GM21447 (cell line): ENCODE measurements at regions not wholly inside any gene's neighbourhood (a gene's known extent, or its start where the extent isn't known, plus 50 kb on each side); places are given as distances from the start of the nearest gene placed in this dataset.

Experiments used
- ATAC-seq: cut with Tn5 transposase; IDR thresholded peaks from one replicate; pipeline ENCODE4 v1.9.1; 2021; ENCODE audit not compliant: unreplicated experiment

DNA sequence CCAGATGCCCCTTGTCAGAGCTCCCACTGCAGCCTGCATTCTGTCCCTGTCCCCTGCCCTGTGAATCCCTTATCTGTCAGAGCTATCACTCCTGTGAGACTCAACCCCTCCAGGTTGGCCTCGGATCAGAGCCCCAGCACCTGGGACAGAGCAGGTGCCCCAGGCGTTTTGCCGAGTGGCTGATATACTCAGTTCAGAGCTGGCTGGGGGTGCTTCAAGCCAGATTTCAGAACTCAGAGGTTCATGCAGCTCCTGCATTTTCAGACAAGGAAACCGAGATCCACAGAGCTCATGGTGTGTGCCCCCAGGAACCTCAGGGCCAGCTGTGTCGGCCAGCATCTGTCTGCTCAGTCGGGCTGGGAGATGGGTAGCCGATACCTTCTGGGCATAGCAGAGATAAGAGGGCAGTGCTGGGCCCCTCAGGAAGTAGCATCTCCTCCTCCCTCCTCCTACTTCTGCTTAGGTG, 228.0 kb upstream of the RTL1 start:
- no peak for ATAC-seq

DNA sequence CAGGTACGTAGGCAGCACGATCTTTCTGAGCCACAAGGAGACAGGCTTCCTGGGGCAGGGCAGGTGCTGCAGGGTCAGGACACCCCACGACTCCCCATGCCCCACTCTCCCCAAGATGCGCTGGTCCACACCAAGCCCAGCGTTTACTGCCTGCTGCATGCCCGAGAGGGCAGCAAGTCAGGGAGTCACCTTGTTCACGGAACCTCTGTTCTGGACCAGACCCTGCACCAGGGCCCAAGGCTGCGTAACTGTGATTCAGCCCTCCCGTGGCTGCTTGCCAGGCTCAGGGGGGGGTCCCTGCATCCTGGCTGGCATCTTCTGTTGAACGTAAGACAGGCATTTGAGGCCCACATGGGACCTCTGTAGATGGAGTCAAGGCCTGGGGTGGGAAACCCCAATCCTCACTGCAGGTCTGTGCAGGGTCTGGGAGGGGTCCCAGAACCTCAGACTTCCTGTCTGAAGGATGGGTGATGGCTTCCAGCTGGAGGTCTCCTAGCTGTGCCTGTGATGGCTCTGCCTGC, 228.6 kb upstream of the RTL1 start:
- ATAC-seq, result no peak

DNA sequence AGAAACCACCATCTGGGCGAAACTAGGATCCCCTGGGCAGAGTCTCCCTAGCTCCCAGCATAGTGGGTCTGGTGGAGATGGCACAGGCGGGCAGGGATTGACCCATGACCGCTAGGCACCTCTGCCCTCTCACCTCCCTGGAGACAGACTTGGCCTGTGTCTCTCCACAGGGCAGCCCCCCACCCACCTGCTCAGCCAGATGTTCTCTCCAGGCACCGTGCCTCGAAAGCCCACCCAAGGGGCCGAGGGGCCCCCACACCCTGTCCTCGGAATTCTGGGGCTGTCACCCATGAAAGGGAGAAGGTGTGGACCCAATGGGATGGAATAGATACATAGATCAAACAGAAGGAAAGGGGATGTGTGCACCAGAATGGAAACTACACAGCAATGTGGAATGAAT, 229.1 kb upstream of the RTL1 start:
- ATAC-seq, result no peak

DNA sequence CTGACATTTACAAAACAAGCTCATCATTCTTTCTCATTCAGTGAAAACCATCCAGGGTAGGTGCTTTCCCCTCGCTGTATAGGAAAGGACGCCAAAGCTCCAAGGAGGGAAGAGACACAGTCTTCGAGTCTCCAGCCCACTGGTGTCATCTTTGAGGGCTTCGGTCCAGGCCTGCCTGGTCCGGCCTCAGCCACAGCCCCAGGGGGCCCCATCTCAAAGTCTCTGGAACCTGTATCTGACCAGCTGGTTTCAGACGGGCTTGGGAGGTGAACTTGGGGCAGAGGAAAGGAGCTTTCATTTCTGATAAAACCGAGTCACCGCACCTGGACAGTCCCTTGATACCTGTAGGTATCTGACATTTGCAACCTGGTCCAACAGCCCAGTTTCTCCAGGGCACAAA, 229.5 kb upstream of the RTL1 start:
- ATAC-seq, result no peak

DNA sequence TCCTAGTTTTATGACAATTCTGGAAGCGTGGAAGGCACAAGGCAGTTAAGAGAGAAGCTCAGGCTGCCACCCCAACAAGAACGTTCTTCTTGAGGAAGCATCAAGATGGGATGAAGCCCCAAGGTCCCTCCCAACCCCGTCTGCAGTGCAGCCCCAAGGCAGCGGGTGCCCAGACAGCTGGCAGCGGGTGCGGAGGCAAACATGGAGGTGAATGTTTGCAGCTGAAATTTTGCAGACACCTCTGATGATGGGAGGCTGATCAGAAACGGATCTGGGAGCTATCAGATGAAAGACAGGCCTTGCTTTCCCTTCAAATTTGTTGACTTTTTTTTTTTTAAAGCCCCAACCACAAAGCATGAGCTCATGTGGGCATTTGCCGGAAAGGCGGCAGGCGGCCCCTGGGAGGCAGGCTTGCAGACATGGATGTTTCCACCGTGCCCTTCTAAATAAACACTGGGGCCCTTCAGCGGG, 230.7 kb upstream of the RTL1 start:
- ATAC-seq, result no peak

DNA sequence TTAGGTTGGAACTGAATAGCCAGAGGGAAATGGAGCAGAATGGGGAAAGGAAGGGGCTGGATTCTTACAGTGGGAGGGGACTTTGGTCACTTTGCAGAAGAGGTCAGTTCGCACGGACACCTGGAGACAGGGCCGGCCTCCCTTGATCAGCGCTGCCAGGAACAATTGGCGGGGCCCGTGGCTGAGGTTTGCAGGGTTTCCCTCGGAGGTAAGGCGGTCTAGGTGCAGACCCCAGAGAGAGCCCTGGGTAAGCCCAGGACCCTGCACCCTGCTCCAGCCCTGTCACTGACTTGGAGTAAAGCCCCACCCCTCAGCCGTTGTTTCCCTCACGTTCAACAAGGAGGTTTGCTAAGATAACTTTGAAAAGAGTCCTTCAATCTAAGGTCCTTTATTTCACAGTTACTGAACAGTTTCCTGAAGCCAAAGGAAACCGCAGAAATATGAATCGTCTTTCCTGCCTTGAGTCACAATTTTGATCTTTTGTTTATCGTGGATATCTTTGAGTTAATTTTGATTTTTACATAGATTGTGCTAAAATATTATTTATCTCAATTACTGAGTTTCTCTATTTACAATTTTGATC, 231.4 kb upstream of the RTL1 start:
- no peak for ATAC-seq

DNA sequence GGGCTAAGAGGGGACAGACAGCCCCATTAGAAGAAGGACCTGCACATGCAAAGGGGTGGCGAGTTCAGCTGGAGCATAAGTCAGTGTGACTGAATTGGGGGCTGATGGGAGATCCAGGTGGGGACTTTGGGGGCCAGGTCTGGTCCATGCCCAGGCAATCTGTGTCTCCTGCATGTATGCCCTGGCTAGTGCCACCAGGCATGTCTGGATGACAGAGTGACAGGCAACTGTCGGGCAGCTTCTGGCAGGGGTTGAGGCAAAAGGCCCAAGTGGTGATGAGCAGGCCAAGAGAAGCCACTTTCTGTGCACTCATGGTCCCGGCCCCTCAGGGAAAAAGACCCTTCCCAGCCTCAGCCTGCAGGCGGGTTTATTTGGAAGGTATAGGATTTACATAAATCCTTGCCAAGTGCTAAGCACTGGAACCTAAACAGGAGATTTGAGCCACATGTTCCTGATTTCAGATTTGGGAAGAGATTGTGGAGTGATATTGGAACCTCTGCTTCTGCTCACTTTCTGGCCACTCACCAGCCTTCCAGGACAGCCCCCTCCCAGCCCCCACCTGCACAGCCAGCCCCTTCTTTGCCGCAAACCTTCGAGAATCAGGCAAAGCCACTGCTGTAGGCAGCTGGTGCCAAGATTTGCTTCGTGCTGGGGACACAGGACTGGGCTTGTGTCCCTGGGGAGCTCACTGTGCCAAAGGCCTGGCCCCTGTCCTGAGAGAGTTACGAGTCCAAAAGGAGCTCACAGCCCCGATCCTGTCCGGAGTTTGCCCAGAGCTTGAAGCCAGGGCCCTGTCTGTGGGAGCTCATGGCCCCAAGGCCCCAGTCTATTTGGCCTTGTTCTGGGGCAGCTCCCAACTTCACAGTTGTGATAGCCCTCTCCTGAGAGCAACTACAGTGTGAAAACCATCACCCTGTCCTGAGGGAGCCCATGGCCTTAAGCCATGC, 232.5 kb upstream of the RTL1 start:
- ATAC-seq, result no peak

DNA sequence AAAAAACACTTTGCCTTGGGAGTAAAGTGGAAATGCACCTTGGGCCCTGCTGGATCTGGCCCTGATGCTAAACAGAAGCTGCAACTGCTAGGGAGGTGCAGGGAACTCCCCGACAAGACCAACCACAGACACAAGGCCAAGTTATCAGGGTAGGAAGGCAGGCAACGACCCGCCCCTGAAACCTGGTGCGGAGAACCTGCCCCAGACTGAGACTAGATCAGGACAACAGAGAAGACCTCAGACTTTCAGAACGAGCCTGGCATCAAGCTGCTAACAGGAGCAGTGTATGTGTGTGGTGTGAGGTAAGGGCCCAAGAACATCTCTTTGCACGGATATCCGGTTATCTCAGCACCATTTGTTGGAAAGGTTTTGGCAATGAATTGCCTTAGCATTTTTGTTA, 233.7 kb upstream of the RTL1 start:
- ATAC-seq, result no peak

DNA sequence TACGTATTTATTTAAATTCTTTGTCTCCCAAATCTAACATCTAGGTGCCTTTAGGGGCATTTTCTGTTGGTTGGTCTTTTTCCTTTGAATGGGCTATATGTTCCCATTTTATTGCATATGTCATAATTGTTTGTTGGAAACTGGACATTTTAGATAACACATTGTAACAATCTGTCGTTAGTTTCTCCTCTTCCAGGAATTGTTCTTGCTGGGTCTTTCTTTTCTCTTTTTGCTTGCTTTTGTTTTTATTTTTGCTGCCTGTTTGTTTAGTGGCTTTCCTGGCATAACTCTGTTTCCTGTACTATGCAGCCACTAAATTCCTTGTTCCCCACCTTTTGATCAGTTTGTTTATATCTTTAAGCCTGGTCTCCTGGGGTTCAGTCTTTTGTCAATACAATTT, 244.3 kb upstream of the RTL1 start:
- ATAC-seq, result no peak

DNA sequence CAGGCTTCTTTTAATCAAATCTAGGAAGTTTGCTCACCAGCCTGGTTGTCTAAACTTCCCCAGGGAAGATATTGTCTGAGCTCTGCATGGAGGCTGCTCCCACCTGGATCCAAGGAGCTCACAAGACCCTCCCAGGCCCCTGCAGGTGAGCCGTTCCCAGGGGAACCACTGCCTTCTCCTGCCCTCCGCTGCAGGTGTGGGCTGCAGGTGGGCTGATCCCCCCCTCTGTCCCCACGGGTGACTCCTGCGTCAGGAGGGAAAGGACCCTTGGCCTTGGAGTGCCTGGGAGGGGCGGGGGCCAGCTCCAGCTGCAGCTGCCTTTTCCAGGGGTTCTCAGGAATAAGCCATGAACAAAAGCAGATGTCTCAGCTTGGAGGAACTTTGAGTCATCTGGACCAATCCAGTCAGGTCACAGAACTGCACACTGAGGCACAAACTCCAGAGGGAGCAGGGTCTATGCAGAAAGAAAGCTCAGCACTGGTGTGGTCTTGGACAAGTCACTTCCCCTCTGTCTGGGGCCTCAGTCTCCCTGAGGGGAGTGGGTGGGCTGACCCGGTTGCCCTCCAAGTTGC, 246.6 kb upstream of the RTL1 start:
- ATAC-seq, result no peak

DNA sequence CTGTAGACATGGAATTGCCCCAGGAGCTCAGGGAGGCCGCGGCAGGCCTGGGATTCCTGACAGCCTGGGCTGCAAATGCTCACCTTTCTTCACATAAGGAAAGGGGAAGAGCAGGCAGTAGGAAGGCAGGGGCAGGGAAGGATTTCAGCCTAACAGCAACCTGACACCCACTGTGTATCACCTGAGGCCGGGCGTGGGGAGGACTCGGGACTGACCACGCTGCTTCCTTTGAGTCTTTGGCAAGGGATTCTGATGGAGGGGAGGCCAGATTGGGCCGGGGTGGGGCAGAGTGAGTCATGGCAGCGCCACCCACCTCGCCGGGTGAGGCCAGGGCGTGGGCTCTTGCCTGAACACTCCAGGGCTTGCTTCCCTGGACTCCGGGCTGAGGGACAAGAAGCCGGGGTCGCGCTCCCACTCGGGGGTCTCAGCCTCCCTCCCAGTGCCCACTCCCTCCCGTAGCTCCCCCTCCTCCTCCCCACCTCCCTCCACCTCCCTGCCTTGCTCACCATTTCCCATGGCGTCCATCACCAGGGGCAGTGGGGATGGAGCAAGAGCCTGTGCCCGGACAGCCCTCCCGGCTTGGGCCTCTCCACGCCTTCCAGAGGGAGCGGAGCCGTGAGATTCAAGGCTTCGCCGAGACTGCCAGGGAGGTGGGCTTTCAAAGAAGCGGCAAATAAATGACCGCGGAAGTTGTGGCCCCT, 247.9 kb upstream of the RTL1 start:
- ATAC-seq, result no peak

DNA sequence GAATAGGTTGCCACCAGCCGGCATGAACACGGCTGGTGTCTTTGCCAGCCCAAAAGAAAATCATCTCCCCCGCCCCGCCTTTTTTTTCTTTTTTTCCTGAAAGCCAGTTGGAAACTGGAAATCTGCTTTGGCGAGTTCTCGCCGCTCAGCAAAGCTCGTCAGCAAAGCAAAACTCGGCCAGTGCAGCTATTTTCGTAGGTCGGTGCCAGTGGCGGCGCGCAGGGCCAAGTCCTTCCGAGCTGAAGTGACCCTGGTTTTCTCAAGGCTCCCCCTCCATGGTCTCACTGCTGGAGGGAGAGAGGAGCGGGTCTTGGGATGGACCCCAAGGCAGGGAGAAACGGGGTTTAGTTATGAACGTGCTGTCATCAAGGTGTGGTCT, 248.4 kb upstream of the RTL1 start:
- no peak for ATAC-seq

DNA sequence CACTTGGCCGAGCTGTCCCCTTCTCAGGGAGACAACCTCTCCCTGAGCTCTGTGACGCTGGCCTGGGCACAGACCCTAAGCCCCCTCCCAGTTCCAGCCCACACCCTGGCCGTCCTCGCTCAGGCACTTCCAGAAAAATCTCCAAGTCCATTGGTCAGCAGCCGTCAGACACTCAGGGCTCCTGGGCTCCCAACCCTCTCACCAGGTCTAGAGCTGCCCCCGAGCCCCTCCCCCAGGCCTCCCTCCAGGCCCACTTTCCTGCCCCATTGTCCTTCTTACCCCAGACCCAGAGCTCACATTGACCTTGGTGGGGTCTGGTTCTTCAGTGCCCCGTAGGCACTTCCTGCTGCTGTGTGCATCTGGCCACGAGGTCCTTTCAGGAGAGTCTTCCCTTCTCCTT, 249.3 kb upstream of the RTL1 start:
- no peak for ATAC-seq

DNA sequence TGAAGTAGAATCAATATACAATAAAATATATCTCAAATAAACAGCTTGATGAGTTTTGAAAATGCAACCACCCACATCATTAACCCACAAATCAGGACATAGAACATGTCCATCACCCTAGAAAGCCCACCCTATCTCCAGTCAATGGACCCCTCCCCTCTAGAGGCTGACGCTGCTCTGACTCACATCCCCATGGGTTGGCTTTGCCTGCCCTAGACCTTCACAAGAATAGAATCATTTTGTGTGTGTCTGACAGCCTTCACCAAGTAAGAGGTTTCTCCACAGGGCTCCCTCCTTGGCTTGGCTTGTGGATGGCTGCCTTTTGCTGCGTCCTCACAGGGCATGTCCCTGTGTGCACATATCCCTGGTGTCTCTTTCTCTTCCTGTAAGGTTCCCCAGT, 250.2 kb upstream of the RTL1 start:
- ATAC-seq, result no peak

DNA sequence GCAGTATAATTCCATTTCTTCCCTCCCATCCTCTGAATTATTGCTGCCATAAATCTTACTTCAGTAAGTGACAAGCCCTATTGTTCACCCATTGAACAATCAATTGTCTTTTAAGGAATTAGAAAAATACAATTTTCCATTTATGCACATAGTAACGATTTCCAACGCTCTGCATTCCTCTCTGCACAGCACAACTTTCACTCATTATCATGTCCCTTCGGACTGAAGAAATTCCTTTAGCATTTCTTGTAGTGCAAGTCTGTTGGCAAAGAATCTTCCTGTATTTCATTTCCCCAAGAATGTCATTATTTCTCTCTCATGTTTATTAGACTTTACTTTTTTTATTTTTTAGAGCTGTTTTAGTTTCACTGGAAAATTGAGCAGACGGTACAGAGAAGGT, 252.1 kb upstream of the RTL1 start:
- ATAC-seq, result no peak

DNA sequence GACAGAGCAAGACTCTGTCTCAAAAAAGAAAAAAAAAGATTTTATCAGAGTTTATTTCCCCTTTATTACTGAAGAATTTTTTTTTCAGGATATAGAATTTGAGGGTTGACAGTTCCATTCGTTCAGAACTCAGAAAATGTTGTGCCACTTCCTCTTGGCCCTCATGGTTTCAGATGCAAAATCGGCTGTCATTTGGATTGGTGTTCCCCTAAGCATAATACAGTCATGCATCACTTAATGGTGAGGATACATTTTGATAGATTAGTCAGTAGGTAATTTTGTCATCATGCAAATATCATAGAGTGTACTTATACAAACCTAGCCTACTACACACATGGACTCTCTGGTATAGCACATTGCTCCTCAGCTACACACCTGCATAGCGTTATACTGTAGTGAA, 263.9 kb upstream of the RTL1 start:
- ATAC-seq, result no peak

DNA sequence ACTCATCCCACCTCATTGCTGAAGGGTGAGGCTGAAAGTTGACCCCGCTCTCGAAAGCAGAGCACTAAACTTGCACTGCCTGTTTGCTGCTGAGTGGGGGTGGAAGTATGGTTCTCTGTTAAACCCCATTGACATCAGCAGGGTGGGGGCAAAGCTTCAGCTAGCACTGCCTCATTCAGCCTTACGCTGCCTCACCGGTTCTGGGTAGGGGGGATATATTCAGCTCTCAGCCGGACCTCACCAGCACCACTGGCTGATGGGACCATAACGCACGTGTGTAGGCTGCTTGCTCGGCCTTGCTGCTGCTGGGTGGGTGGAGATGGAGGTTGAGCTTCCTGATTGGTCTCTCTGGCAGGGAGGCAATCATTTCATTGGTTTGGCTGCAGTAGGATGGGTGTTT, 265.7 kb upstream of the RTL1 start:
- ATAC-seq, result no peak

DNA sequence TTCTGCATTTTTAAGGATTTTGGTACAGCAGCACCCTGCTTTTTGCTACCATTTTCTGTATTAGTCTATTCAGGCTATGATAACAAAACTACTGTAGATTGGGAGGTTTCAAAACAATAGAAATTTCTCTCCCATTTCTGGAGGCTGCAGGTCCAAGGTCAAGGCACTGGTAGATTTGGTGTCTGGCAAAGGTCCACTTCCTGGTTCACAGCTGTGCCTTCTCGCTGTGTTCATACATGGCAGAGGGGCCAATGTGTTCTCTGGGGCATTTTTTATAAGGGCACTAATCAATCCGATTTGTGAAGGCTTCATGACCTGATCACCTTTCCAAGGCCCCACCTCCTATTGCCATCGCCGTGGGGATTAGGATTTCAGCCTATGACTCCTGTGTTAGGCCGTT, 268.1 kb upstream of the RTL1 start:
- ATAC-seq, result no peak

DNA sequence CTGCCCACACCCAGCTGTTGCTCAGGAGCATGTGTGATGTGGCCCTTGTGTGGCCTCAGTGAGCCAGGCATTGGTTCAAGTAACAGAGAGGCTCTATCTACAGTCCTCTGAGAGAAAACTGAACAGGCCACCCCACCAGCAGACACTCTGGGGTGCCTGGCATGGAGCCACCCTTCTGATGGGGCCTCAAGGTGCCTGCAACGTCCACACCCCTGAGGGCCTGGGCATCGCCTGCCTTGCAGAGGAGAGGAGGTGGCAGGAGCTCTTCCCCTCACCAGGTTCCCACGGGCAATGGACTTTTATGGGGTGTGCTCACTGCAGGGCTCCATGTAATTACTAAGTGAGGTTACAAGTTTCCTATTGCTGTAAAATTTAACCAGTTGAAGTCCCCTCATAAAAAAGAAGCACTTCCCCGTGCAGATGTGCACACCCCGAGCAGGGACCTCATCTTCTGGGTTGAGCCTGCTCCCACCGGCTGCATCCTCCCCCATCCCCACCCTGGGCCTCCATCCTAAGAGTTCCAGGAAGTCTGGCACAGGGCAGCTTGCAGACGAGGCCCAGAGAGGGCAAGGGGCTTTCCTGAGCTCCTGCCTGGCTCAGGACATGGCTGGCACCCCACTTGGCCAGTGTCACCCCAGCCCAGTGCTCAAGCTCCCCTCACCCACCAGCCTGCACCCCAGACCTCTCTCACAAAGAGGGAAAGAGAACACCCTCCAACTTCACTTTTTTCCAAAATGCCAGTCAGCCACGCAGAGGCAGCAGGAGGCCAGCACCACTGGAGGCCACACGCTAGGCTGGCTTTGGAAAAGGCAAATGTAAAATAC, 270.4 kb upstream of the RTL1 start:
- ATAC-seq, result no peak

DNA sequence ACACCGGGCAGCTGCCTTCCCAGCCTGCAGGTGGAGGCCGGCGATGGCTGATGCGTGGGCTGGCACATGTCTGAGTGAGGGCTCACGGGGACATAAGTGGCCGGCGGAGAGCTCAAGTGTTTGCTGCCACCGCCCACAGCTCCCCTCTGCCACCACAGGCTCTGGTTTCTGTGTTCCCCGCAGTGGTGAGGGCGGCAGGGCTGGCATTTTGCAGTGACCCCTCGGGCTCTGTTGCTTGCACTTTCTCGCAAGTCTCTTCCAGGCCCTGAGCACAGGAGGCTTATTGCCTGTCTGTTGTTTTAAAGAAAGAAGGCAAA, 271.0 kb upstream of the RTL1 start:
- ATAC-seq, result no peak
